CD4-positive, alpha-beta T cell treated with Interleukin-12 subunit alpha and Interleukin-12 subunit beta, for 1 hour (primary cell): ENCODE measurements at regions not wholly inside any gene's neighbourhood (a gene's known extent, or its start where the extent isn't known, plus 50 kb on each side); places are given as distances from the start of the nearest gene placed in this dataset.
"Not testable (repeated sequence)": the region's sequence is repeated elsewhere in the genome, so short reads cannot be mapped to it uniquely, and the experiment has no call there.

ENCODE experiments used
- DNase-seq: peaks from one replicate; pipeline ENCODE4 v3.0.0-alpha.2; 2020

DNA sequence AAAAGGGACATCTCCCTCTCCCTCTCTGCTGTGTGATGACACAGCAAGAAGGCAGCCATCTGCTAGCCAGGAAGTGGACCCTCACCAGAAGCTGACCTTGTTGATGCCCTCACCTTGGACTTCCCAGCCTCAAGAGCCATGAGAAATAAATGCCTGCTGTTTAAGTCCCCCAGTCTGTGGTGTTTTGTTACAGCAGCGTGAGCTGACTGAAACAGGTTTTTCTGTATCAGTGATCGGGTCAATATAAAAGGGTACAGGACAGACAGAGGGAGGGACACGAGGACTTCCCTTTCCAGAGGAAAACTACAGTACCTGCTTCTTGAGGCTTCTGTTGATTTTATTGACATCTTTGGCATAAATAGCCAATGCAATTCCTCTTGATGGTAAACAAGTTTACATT, 510.3 kb upstream of the CHAC2 start:
- DNase-seq = no peak

DNA sequence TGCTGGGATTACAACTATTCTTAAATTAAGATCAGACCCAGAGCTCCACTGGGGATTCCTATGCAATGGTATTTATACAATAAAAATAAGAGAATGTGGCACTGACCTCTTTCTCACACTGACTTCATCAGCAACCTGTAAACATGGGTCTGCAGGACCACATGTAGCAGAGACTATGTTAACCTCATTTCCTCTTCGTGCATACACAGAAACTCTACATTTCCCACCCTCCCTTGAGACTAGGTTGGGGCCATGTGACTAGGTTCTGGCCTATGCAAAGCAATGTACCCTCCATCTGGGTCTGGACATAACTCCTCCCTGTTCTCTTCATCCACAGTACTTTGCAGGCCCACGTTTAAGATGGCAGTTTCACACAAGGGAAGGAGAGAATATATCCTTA, 514.4 kb upstream of the CHAC2 start:
- no peak for DNase-seq

DNA sequence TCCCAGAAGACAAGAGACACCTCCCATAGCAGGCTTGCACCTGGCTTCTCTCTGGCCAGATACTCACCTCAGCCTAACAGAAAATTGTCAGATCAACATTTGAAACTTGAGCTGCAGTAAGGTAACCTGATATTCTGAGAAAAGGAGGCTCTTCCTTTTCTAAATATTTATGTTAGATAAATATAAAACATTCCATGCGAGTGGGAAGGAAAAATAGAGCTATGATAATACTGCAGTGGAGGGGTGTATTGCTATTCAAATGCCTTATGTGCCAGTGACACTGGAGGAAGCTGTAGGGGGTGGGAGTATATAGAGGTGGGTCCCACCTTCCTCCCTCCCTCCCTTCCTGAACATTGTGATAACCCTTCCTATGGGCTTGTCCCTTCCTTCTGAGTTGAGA, 515.5 kb upstream of the CHAC2 start:
- no peak for DNase-seq

DNA sequence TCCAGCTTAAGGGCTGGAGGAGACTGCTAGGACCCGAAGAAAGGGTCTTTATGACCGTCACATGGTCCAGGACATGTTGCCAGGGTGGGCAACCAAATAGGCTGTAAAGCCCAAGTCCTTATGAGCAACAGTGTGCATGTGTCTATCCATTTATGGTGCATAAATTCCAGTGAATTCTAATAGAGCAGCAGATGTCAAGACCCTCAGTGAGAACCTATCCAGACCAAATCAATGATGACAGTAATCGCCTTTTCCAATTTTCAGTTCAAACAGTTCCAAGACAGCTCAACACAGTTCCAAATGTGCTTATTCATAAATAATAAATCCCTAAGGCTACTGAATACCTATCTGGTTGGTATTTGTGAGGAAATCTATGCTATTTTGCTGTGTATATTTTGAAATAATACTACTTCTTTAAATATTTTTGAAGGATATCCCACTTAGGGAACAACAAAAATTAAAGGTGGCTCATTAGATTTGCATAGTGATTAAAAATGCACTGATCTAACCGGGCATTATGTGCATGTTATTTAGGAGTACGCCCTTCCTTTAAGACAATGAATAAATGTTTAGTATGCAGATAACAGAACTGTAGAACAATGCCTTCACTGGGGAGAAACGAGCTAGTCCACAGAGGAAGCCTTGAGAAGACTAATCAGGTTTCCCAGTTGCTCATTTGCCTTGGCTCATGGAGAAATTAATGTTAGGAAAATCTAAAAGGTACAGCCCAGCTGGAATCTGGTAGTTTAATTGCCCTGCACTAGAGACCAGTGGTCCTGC, 519.5 kb upstream of the CHAC2 start:
- DNase-seq = no peak

DNA sequence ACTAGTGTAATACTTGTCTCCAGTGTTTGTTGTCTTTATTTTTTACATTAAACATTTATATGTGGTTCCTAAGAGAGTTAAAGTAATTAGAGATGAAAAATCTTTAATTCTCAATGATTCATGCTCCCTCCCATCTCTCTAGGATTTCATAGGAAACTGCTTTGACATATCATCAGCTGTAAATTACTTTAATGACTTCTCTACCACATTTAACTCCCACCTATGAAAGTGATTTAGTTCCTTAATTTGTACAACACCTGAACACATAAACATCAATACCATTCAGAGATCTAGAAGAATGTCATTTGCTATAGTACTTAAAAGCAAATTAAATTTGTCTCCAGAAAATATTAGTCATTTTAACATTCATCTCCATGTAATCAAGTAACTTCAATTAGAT, 524.2 kb upstream of the CHAC2 start:
- DNase-seq = no peak

DNA sequence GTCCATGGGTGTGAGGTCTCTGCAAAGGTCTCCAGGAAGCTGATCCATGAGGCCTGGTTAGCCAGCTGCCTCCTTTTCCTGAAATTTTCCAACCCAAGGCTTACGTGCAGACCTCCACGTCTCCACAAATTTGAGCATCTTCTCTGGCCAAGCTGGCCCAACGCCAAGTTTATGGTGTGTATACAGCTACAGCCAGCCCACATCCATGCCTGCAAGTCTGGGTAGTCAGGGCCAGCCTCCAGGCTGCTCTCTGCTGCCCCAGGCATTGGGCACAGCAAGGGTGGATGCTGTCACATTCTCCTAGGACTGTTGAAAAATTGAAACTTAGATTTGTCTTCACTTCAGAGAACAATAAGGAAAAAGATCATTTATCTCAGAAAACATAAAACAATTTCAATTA, 525.5 kb upstream of the CHAC2 start:
- DNase-seq = no peak

DNA sequence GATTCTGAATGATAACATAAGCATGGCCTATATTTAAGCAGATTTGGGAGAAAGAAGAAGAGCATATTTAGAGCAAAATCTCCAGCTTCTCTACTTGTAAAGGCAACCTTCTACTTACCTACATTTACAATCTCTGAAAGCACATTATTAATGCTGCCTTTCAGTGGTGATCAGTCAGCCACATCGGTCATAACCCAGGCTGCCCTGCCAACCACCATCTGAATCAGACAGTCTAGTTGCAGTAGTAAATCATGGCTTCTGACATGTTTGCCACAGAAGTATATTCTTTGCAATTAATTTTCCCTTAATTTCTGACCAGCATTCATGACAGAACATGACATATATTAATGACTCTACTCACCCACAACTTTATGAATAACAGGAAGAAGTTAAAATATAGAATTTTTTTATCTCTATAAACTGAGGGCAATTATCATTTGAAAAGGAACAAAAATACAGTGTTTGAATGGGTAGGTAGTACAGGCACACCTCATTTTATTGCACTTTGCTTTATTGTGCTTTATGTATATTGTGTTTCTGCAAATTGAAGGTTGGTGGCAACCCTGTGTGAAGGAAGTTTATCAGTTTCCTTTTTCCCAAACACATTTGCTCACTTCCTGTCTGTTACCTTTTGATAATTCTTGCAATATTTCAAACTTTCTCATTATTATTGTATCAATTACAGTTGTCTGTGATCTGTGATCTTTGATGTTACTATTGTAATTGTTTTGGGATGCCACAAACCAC, 531.6 kb upstream of the CHAC2 start:
- no peak for DNase-seq

DNA sequence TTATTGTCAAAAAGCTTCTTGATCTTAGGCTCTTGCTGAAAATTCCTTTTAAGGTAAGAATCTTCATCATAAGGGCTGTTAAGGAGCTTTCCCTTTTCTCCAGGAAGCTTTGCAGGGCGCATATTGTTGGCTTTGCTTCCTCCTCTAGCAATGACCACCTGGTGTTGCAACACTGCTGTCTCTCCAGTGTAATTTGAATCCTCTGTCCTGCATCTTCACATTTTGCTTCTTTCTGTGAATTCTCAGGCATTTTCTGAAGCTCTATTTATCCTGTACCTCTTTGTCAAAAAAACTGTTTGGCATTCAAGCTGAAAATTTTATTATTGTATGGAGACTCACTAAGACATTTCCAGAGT, 533.1 kb upstream of the CHAC2 start:
- DNase-seq = no peak

DNA sequence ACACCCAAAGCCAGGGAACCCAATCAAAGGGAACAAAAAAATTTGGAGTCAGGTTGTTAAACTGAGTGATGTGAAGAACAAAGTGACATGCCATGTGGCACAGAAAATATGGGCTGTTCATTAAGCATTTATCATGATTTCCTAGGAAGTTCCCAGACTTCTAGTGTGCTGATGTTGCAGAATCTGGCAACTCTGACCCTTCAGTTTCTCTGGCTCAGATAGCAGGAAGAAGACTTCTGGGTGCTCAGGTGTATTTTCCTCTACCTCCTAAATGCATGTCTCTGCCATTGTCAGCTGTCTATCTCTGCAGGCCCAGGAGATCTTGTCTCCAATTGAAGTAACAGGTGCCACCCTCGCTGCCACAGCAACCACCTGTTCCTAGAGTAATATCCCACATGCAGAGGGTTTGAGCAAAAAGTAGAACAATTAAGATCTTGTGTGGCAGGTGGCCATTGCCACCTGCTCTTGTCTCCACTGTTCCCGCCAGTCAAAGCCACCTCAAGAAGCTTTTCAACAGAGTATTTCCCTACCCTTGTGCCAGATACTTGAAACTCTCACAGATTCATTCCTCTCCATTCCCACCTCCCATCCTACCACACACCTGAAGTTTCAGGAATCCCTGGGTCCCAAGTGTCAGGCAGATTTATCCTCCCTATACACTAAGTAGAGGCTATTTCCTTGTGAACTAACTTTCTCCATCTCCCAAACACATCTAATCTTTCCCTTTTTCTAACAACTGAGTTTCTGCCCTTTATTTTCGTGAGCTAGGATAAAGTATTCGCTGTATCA, 533.7 kb upstream of the CHAC2 start:
- DNase-seq = no peak

DNA sequence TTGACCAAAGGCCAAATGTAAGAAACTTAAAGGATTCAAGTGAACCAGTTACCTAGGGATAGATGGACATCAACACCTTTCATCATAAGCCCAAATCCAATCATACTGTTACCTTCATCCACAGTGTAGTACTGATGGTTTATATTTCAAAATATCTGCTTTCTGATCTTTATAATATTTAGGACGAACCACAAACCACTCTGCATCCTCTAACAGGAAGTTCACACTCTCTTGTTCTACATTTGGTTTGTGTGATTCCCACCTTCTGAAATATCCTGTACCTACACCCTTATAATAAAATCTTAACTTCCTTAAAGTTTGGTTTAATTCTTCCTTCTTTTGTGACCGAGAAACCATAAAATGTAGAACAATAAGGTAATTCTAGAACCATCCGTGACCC, 535.7 kb upstream of the CHAC2 start:
- no peak for DNase-seq

DNA sequence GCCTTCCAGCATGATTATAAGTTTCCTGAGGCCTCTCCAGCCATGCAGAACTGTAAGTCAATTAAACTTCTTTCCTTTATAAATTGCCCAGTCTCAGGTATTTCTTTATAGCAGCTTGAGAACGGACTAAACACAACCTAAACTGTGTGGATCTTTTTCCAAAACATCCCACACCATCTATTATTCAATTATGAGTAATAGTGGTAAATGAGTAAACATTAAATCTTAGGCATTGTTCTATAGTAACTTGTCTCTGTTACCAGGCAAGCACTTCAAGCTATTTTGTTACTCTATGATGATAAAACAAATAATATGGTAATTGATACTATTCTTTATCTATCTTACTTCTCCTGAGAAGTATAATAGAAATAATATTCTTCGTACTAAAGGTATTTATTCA, 536.9 kb upstream of the CHAC2 start:
- no peak for DNase-seq

DNA sequence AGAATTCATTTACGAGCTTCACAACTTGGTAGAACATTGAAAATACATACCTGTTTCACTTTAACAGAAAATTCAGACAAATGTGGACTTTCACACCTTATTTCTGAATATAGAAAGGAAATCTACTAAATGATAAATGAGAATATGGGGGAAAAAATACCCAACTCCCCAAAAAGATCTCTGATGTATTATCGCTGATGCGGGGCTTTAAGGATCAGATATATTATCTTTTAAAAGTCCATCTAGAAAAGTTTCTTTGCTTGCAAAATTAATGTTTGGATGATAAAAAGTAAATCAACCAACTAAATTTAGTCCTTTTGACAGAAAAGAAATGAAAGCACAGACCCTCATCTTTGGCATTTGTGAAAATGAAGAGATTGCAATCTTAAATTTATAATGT, 540.1 kb upstream of the CHAC2 start:
- no peak for DNase-seq

DNA sequence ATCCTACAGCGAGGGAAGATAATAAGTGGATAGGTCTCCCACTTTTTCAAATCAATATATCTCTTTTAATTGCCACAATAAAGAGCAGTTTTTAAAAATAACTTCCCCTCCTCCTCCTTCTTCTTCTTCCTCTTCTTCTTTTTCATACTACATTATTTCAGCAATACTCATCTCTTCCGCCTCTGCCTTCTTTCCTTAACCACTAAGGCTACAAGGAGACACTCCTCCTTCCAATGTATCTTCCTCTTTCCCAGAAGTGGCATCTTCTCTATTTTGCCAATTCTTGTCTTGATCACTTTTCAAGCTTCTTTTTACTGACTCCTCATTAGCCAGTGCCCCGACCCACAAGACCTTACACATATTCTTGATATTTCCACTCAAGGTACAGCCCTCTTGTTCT, 546.6 kb upstream of the CHAC2 start:
- no peak for DNase-seq

DNA sequence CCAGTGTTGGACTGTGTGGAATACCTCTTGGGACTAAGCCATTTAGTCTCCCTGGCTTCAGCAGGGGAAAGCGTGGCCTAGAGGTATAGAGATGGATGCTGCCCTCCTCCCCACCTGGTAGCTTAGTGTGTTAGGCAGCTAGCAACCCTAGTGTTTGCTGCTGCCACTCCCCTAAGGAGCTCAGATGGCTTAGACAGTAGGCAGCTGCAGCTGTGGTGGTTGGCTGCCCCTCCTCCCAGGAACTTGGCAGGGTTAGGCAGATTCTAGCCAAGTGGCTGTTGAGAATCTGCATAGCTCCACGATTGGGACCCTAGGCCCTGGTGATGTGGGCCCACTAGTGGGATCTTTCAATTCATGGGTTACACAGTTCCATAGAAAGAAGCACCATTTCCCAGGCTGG, 550.4 kb upstream of the CHAC2 start:
- no peak for DNase-seq

DNA sequence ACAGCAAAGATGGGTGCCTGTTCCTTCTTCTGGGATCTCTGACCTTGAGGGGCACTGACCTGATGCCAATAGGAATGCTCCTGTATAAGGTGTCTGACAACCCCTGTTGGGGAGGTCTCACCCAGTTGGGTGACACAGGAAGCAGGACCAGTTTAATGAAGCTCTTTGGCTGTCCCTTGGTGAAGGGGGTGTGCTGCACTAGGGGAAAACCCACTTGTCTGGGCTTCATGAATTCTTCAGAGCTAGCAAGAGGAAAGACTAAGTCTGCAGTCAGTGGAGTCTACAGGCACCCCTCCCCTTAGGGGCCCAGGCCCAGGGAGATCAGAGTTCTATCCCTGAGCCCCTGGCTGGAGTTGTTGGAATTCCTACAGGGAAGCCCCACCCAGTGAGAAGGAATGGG, 550.8 kb upstream of the CHAC2 start:
- DNase-seq = no peak

DNA sequence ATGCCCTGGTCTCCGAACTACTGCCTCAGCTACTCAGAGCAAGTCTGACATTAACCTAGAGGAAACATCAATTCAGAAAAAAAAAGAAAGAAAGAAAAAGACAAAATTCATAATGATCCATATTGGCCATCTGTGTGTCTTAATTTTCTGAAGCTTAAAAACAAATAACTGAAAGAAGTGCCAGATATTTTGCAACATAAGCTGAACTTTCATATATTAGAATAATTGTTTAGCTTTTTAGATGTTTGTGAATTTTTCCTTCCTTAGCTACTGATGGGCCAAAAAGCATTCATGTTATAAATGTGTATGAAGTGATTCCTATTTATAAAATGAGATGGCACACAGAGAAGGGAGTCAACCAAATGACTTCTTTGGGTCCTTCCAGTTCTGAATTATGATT, 555.0 kb upstream of the CHAC2 start:
- DNase-seq = no peak

DNA sequence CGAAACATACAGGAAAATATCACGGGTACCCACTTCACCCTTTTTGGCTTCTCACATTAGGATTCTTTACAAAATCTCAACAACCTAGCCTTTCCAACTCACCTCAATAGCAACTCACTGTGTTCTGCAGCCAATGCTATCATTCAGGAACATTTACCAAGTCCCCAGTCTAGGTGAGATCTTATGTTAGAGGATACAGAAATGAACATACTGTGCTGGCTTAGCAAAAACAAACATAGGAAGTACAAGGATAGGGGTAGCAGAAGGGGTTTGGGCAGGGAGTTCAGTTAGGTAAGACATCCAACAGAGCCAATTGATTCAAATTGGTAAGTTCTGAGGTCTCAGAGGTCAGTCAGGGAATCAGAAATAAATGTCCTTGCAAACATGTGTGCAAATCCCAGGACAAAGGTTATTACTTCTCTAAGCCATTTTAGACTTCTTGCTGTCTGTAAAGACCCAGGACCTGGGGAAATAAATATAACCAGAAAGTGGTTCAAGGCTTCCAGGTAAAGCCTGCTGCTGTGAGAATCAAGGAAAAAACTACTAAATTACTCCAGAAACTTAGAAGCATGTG, 556.3 kb upstream of the CHAC2 start:
- DNase-seq = no peak

DNA sequence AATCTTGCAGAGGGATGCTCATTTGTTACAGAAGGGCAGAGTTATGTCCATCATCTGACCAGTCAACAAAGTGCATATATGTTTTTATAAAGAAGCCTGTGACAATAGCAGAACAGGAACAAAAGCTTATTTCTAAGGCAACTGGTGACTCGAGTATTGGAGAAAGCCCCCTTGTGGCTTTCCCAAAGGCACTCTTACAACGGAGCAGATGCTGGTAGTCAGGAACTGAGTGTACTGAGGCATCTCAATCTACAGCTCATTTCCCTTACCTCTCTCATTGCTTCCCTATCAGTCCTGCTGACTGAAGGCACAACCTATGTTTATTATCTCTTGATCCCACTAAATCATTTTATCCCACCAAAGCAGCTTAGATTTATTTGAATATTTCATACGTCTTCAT, 557.1 kb upstream of the CHAC2 start:
- no peak for DNase-seq

DNA sequence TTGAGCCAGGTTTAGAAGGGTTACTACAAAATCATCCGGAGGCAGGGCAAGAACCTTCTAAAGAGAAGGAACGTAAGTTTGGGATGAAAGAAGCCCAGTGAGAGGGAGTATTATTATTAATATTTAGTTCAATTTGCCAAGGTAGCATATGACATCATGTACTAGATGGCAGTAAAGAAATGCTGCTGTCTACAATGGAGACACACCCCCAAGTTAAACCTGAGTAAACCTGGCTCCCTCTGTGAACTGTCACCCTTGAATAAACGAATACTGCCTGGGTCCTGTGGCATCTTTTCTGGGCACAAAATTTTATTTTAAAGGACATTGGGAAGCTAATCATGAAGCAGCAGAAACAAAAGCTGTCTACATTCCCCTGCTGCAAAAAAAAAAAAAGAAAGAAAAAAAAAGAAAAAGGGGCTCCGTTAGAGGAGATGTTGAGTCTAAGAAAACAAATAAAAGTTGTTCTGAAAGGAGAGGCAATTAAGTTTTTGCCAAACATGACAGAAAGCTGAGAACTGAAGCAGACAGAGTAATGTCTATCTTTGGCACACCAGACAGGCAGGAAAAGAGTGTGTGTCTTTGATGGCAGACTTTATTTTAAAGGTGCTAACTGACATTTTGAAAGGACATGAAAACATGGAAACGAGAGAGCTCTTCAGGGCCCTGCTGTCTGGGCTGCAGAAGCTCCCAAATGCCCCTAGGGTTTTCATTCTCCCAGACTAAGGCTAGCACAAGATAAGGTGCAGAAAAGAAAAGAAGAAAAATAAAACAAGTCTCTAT, 557.7 kb upstream of the CHAC2 start:
- DNase-seq = no peak

DNA sequence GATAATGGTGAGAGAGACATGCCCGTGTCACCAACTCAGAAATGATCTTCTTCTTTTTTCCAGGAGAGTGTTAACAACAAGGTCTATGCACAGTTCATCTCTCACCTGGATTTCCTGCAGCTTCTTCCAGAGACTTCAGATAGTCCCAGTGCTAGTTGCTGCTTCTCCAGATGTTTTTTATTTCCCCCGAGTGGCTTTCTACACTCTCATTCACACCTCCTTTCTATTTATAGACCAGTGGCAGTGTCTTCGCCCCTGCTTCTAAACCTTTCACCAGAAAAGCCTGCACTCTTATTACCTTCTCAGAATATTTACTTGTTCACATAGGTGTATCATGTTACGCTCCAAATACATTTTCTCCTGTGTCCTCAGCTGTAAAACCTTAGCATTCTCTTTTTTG, 558.8 kb upstream of the CHAC2 start:
- DNase-seq = no peak

DNA sequence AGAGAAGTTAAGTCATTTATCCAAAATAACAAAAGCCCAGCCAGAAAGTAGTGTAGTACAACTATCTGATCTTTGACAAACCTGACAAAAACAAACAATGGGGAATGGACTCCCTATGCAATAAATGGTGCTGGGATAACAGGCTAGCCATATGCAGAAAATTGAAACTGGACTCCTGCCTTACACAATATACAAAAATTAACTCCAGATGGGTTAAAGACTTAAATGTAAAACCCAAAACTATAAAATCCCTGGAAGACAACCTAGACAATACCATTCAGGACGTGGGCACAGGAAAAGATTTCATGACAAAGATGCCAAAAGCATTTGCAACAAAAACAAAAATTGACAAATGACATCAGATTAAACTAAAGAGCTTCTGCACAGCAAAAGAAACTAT, 561.4 kb upstream of the CHAC2 start:
- not testable (repeated sequence) for DNase-seq

DNA sequence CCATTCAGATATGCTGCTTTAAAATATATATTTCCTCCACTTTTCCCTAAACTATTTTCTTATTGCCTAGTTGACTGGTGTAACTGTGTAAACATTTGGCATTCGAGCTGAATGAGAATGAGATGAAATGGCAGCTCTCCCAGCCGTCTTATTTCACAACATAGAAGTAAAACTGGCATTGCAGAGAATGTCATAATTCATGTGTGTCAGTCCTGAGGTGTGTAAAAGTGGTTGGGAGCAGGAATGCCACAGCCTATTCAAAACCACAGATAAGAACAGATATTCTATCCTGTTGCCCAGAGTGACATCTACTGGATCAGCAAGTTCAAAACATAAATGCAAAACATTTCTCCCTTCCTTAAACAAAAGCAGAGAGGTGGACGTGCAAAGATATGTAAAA, 565.5 kb upstream of the CHAC2 start:
- no peak for DNase-seq

DNA sequence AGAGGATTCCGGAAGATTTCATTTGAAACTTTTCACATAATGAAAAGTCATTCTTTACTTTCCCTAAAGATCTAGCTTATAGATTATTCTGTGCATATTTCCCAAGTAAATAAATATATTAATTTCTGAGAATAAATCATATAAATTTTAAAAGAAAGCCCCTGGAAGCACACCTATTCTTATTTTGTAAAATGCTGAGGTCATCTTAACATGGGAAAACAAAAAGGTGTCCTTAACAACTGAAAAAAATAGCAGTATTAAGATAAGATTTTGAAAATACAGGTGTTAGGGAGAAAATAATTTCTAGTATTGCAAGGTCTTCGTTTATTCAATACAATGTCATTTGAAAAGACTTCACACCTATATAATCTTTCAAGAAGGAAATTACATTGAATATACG, 567.5 kb upstream of the CHAC2 start:
- no peak for DNase-seq
